ENCODE measurements at regions not wholly inside any gene's neighbourhood (a gene's known extent, or its start where the extent isn't known, plus 50 kb on each side); places are given as distances from the start of the nearest gene placed in this dataset.

GRCh38 chr3:187618722-187619121, 51.5 kb downstream of the SST start:
- intact Hi-C loops (cut with DNase I) = no loop called here
- ATAC-seq = no peak
- H3K4me3 ChIP-seq = no peak overlapping the region
- H3K36me3 ChIP-seq (replicated peaks in 1 of 2; ENCODE audit: insufficient read depth in 1 of 2, low read depth in 2 of 2) = no peaks in the 10 kb centered on the region
- H3K9me3 ChIP-seq = no peaks in the 10 kb centered on the region
- H3K4me1 ChIP-seq = no peaks in the 10 kb centered on the region
- H3K27ac ChIP-seq = no peak overlapping the region
- no peak for TF ChIP-seq CTCF (IDR thresholded peaks at IDR 0.05)
- no peak for TF ChIP-seq POLR2A (IDR thresholded peaks at IDR 0.05)
- no peaks in the 10 kb centered on the region for H3K27me3 ChIP-seq
- 64 to 65% methylated on average over 3 of the region's 3 CpGs for WGBS, 2 donors
- no peak for DNase-seq

- Histone ChIP-seq H3K9me3 (no peaks in the 10 kb centered on the region), H3K27ac (no peak overlapping the region), H3K27me3 (no peaks in the 10 kb centered on the region), H3K4me3 (no peak overlapping the region), H3K36me3 (replicated peaks in 1 of 2; ENCODE audit: insufficient read depth in 1 of 2, low read depth in 2 of 2) (no peaks in the 10 kb centered on the region), H3K4me1 (no peaks in the 10 kb centered on the region)
- WGBS, 2 donors = 68 to 80% methylated on average over 8 of the region's 8 CpGs
- intact Hi-C loops (cut with DNase I) = no loop called here
- no peak for ATAC-seq
- TF ChIP-seq CTCF (IDR thresholded peaks at IDR 0.05) = no peak
- TF ChIP-seq POLR2A (IDR thresholded peaks at IDR 0.05) = no peak
- DNase-seq = no peak
Measured at GRCh38 chr3:187617213-187617612, 53.0 kb downstream of the SST start.

- peak; percentile 39 to 72 (median 58) for TF ChIP-seq CTCF (IDR thresholded peaks at IDR 0.05)
- no peak for TF ChIP-seq POLR2A (IDR thresholded peaks at IDR 0.05)
- intact Hi-C loops (cut with DNase I) = no loop called here
- no peaks in the 10 kb centered on the region for H3K9me3 ChIP-seq
- 54 to 60% methylated on average over 4 of the region's 4 CpGs for WGBS, 2 donors
- no peak overlapping the region for H3K4me3 ChIP-seq
- H3K4me1 ChIP-seq = no peaks in the 10 kb centered on the region
- H3K36me3 ChIP-seq (replicated peaks in 1 of 2; ENCODE audit: insufficient read depth in 1 of 2, low read depth in 2 of 2) = no peaks in the 10 kb centered on the region
- no peak overlapping the region for H3K27ac ChIP-seq
- ATAC-seq (no peak), DNase-seq (peak; percentile 49 to 57 (median 57))
- H3K27me3 ChIP-seq = no peaks in the 10 kb centered on the region
Measured at GRCh38 chr3:187616307-187616972, 53.8 kb downstream of the SST start.

GRCh38 chr3:187615630-187616029, 54.6 kb downstream of the SST start:
- no peaks in the 10 kb centered on the region for H3K4me1 ChIP-seq
- no peak overlapping the region for H3K4me3 ChIP-seq
- no peaks in the 10 kb centered on the region for H3K27me3 ChIP-seq
- WGBS, 2 donors = 43 to 54% methylated on average over 3 of the region's 3 CpGs
- TF ChIP-seq CTCF (IDR thresholded peaks at IDR 0.05) (no peak), POLR2A (IDR thresholded peaks at IDR 0.05) (no peak)
- no peaks in the 10 kb centered on the region for H3K36me3 ChIP-seq (replicated peaks in 1 of 2; ENCODE audit: insufficient read depth in 1 of 2, low read depth in 2 of 2)
- ATAC-seq (no peak), DNase-seq (no peak)
- no peak overlapping the region for H3K27ac ChIP-seq
- intact Hi-C loops (cut with DNase I) = no loop called here
- no peaks in the 10 kb centered on the region for H3K9me3 ChIP-seq

- no peaks in the 10 kb centered on the region for H3K9me3 ChIP-seq
- intact Hi-C loops (cut with DNase I) = no loop called here
- no peaks in the 10 kb centered on the region for H3K27me3 ChIP-seq
- no peak overlapping the region for H3K27ac ChIP-seq
- WGBS, 2 donors = 4 to 6% methylated on average over 1 of the region's 1 CpG
- H3K4me3 ChIP-seq = no peak overlapping the region
- no peaks in the 10 kb centered on the region for H3K36me3 ChIP-seq (replicated peaks in 1 of 2; ENCODE audit: insufficient read depth in 1 of 2, low read depth in 2 of 2)
- no peak for ATAC-seq
- TF ChIP-seq CTCF (IDR thresholded peaks at IDR 0.05) = no peak
- TF ChIP-seq POLR2A (IDR thresholded peaks at IDR 0.05) = no peak
- no peaks in the 10 kb centered on the region for H3K4me1 ChIP-seq
- no peak for DNase-seq
Measured at GRCh38 chr3:187612656-187613055, 57.5 kb downstream of the SST start.

Data from body of pancreas (tissue), 4 donors.